Calu3 (cell line): ENCODE measurements at regions not wholly inside any gene's neighbourhood (a gene's known extent, or its start where the extent isn't known, plus 50 kb on each side); places are given as distances from the start of the nearest gene placed in this dataset.

Experiments used
- BruUV-seq: library from RNA; stranded (reverse); fragments of 400-500 nt; replicated peaks from 2 replicates; lab custom pipeline; 2021; lab: Mats Ljungman, UMichigan
- CTCF ChIA-PET: fragments of 300-600 bp; sonication (Branson Sonifier 250); formaldehyde crosslinking; loops from one replicate; lab custom pipeline; 2022; ENCODE audit warnings: antibody characterized with exemption; lab: Charles Lee
- DNase-seq: peaks from one replicate; pipeline ENCODE4 v3.0.0; 2022
- H3K27ac Mint-ChIP-seq: one replicate; pipeline ENCODE4 v1.8.0; 2022; ENCODE audit warnings: mixed read lengths; ENCODE audit not compliant: unreplicated experiment
- H3K27me3 Mint-ChIP-seq: one replicate; pipeline ENCODE4 v1.8.0; 2022; ENCODE audit warnings: mixed read lengths; ENCODE audit not compliant: unreplicated experiment
- H3K36me3 Mint-ChIP-seq: one replicate; pipeline ENCODE4 v1.8.0; 2022; ENCODE audit warnings: mild to moderate bottlenecking, moderate library complexity, mixed read lengths; ENCODE audit not compliant: insufficient read depth, unreplicated experiment
- H3K4me1 Mint-ChIP-seq: one replicate; pipeline ENCODE4 v1.8.0; 2022; ENCODE audit warnings: mild to moderate bottlenecking, low read depth, mixed read lengths; ENCODE audit not compliant: unreplicated experiment
- H3K4me3 Mint-ChIP-seq: one replicate; pipeline ENCODE4 v1.8.0; 2022; ENCODE audit warnings: mild to moderate bottlenecking, low read depth, moderate library complexity, mixed read lengths; ENCODE audit not compliant: unreplicated experiment
- H3K9me3 Mint-ChIP-seq: one replicate; pipeline ENCODE4 v1.8.0; 2022; ENCODE audit warnings: low read depth, mixed read lengths; ENCODE audit not compliant: unreplicated experiment
- intact Hi-C: fragments of 100-400 bp; cut with micrococcal nuclease; formaldehyde crosslinking; loops from one replicate; pipeline ENCODE4 v1.10.0; 2022; ENCODE audit not compliant: unreplicated experiment
- TF ChIP-seq, protein P1 (sequence below): fragments of 200-600 bp; IDR thresholded peaks from one replicate; pipeline ENCODE4 v1.8.0; 2022; ENCODE audit warnings: antibody characterized with exemption; ENCODE audit not compliant: unreplicated experiment

DNA sequence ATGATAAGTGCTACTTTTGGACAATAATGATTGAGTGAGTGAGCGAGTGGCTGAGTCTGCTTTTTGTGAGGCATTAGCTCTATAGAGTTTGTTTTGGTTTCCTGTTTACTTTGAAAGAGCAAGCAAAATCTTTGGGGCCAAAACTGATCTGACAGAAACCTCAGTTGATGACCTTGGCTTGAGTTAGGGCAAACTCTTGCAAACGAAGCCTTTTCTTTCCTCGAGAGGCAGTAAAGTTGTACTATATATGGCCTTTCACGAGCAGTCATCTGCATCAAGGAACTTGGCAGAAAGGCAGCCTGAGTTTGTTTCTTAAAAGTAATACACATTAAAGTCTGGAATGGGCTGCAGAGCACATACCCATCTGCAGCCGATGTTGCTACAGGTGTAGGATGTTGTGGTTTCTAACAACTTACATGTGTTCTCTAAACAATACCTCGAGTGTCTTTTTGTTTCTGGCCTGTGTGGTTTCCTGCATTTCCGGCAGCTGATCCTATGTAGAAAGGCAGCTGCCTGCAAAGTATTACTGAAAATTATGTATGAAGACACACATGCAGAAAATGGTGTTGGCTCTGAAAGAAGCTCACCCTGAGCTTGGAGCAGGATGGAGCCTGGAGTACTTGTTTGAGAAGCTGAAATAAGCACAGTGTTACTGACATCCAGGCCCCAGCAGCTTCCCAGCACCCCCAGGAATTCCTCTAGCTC is 60.8 kb downstream of the FOXD1 start:
- intact Hi-C loops = no loop called here
- no peak overlapping the region for H3K4me3 Mint-ChIP-seq
- H3K4me1 Mint-ChIP-seq = peaks cover 14% of the 10 kb centered on the region
- BruUV-seq = no TSS peak
- peaks cover 12% of the 10 kb centered on the region for H3K27me3 Mint-ChIP-seq
- peaks cover 14% of the 10 kb centered on the region for H3K9me3 Mint-ChIP-seq
- H3K36me3 Mint-ChIP-seq = no peaks in the 10 kb centered on the region
- DNase-seq = no peak
- TF ChIP-seq, protein P1, sequence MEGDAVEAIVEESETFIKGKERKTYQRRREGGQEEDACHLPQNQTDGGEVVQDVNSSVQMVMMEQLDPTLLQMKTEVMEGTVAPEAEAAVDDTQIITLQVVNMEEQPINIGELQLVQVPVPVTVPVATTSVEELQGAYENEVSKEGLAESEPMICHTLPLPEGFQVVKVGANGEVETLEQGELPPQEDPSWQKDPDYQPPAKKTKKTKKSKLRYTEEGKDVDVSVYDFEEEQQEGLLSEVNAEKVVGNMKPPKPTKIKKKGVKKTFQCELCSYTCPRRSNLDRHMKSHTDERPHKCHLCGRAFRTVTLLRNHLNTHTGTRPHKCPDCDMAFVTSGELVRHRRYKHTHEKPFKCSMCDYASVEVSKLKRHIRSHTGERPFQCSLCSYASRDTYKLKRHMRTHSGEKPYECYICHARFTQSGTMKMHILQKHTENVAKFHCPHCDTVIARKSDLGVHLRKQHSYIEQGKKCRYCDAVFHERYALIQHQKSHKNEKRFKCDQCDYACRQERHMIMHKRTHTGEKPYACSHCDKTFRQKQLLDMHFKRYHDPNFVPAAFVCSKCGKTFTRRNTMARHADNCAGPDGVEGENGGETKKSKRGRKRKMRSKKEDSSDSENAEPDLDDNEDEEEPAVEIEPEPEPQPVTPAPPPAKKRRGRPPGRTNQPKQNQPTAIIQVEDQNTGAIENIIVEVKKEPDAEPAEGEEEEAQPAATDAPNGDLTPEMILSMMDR = no peak
- H3K27ac Mint-ChIP-seq = no peak overlapping the region
- CTCF ChIA-PET = interaction anchor here (1.4 kb wide), 1 partner anchor 10 kb away, joined by 4 read pairs; no protein-coding TSS in a partner anchor

DNA sequence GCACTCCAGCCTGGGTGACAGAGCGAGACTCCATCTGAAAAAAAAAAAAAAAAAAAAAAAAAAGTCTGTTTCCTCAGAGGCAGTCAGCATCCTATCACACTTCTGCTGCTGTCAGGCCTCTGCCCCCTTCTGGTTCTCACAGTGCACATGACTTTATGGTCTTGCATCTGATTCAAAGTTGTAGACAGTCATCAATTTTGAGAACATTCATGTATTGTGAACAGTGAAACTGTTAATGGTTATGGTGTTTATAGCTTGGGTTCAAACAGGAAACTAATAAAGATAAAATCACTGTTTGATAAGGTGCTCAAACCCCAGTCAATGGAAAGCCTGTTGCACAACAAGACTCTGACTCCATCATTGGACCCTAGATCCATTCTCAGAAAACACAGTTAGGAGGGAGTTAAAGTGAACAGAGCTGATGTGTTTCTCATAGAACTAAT is 61.4 kb downstream of the FOXD1 start:
- Mint-ChIP-seq H3K4me1 (peaks cover 14% of the 10 kb centered on the region), H3K36me3 (no peaks in the 10 kb centered on the region), H3K27ac (no peak overlapping the region), H3K4me3 (no peak overlapping the region), H3K9me3 (peaks cover 14% of the 10 kb centered on the region), H3K27me3 (peaks cover 12% of the 10 kb centered on the region)
- intact Hi-C loops = no loop called here
- CTCF ChIA-PET = interaction anchor here (1.4 kb wide), 1 partner anchor 9 kb away, joined by 4 read pairs; no protein-coding TSS in a partner anchor
- no TSS peak for BruUV-seq
- DNase-seq = no peak
- TF ChIP-seq, protein P1 = no peak

DNA sequence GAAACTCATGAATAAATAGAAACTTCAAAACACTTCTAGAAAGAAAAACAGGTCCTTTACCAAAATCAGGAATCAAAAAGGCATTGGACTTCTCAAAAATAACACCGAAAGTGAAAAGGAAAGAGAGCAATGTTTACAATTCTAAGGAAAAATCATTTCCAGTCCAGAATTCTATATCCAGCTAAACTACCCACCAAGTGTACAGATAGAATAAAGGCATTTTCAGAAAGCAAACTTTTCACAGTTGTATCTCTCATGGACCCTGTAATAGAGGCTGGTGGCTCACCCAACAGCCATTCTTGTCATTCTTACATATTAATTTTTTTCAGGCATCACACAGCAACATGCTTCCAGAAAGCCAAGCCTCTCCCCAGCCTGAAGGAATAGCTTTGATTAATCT is 63.7 kb downstream of the FOXD1 start:
- no TSS peak for BruUV-seq
- Mint-ChIP-seq H3K4me3 (no peak overlapping the region), H3K4me1 (no peaks in the 10 kb centered on the region), H3K36me3 (no peaks in the 10 kb centered on the region), H3K27ac (no peak overlapping the region), H3K9me3 (peaks cover 14% of the 10 kb centered on the region), H3K27me3 (peaks cover 25% of the 10 kb centered on the region)
- TF ChIP-seq, protein P1 = no peak
- intact Hi-C loops = no loop called here
- CTCF ChIA-PET = no interaction called here
- DNase-seq = no peak

DNA sequence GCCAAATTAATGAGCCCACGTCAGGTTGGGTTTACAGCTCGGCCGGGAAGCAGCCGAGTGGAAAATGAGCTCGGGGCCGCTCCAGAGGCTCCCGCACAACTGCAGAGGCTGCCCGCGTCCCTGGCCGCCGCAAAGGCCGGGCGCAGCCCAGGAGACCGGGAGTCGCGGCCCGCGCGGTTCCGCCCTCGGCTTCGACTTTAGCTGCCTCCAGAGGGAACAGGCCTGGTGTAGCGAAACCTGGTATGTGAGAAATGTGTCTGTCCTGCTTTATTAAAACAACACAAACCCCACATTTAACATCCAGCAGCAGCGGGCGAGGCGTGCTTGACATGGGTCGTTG is 66.2 kb downstream of the FOXD1 start:
- CTCF ChIA-PET = no interaction called here
- TF ChIP-seq, protein P1 = no peak
- H3K36me3 Mint-ChIP-seq = no peaks in the 10 kb centered on the region
- peaks cover 14% of the 10 kb centered on the region for H3K9me3 Mint-ChIP-seq
- DNase-seq = no peak
- peaks cover 5% of the 10 kb centered on the region for H3K4me1 Mint-ChIP-seq
- intact Hi-C loops = no loop called here
- H3K4me3 Mint-ChIP-seq = no peak overlapping the region
- BruUV-seq = no TSS peak
- H3K27ac Mint-ChIP-seq = no peak overlapping the region
- peaks cover 37% of the 10 kb centered on the region for H3K27me3 Mint-ChIP-seq
